Left cardiac atrium (tissue), 4 donors: ENCODE measurements at regions not wholly inside any gene's neighbourhood (a gene's known extent, or its start where the extent isn't known, plus 50 kb on each side); places are given as distances from the start of the nearest gene placed in this dataset.

ENCODE experiments used
- ATAC-seq, 2 donors: fragments of 200-7000 bp; cut with Tn5 transposase; one replicate each; pipeline ENCODE4 v1.9.1; 2020; ENCODE audit warnings: mild to moderate bottlenecking in 2 of 2, moderate library complexity in 2 of 2
- DNase-seq: peaks from one replicate; pipeline ENCODE4 v3.0.0-alpha.2; 2020
- intact Hi-C, 2 donors: fragments of 100-400 bp; cut with DNase I; formaldehyde crosslinking; loops; one replicate each; pipeline versions ENCODE4 v1.14.1 to v1.15.1; 2022 to 2023
- donor health status: DM: no; HTN: yes; CAD: no.
- donor health status: DM: no; HTN: yes; CAD: no; lungs with severe emphysema.
- donor health status: DM: yes; HTN: yes; CAD: no.
- donor health status: Dilated cardiomyopathy.

DNA sequence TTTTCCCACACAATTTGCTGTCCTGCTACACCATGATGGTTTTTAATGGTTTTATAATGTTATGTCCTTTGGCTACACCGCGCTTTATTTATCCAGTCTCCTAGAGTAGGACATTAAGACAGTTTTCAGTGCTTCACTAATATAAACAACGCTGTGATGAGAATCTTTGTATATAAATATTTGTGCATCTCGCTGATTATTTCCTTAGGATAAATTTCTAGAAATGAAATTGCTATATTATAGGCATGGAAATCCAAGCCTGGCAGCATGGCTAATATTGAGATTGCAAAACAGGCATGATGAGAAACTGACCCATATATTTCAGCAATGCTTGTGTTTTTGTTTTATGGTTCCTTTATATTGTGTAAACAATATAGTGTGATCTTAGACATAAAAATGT lies 81.4 kb upstream of the ATXN1 start:
- intact Hi-C loops, result no loop called here
- ATAC-seq, result no peak
- no peak for DNase-seq

- ATAC-seq, result no peak
- DNase-seq, result no peak
- intact Hi-C loops, result no loop called here
These were observed 80.0 kb upstream of the ATXN1 start for GRCh38 chr6:16841241-16841640.

DNA sequence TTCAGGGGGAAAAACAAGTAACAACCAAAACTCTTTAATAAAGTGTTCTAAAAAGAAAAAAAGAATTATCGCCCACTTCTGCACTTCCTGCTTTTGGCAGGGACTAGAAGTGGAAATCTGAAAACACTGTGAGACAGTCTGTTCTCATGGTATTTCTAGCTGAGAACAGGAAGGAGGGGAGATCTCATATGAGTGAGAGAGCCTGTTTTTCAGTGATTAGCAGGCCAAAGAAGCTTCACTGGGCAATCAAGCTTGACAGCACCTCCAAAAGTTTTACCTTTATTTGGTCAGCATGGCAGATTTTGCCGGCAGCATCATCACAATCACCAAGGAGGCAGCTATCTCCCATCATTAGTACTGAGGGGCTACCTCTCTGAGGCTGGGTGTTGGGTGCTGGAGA lies 79.5 kb upstream of the ATXN1 start:
- intact Hi-C loops, result no loop called here
- DNase-seq (no peak), ATAC-seq (no peak)

GRCh38 chr6:16840291-16840690 lies 79.0 kb upstream of the ATXN1 start:
- no peak for ATAC-seq
- intact Hi-C loops, result no loop called here

GRCh38 chr6:16839631-16840179 lies 78.4 kb upstream of the ATXN1 start:
- DNase-seq (no peak), ATAC-seq (no peak)
- intact Hi-C loops, result no loop called here

More at GRCh38 chr6:16840291-16840690, 79.0 kb upstream of the ATXN1 start:
- DNase-seq, result no peak

- DNase-seq, result no peak
- ATAC-seq, result no peak
- intact Hi-C loops, result no loop called here
These were observed 76.1 kb upstream of the ATXN1 start for GRCh38 chr6:16837217-16837972.

DNA sequence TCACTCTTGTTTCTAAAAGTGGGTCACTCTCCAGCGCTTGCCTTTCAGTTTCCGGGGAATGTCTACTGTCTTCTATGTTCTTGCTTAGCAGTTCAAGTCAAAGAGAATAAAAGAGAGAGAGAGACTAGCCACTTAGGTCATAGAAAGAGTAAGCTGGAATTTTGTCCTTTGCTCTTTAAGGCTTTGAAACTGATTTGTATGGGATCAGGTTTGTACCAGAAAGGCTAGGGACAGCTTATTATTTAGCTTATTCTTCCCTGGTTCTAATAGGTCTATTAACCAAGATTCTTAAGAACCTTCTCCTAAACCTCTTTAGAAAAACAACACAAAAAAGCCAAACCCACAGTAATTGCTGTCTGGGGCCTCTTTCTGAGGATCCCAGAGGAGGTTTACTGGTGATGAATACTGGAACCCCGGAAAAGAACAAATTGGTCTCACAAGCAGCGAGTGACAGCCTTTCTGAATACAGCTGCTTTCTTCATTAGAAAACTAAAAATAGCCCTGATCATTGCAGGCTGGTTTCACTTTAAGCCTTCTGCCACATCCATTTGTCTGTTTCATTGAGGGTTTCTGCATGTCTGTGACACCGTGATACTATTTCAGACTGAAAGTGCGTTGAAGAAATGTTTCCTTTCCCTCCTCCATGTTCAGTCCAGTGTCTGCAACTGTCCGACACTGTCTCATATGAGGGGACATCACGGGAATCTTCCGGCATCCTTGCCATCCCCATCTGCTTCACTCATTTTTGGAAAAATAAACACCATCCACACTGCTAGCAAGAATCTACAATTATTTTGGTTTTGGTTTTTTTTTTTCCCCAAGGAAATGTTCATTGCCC lies 75.1 kb upstream of the ATXN1 start:
- intact Hi-C loops, result no loop called here
- no peak for DNase-seq
- peak; percentile 46 to 49 for ATAC-seq

- intact Hi-C loops, result no loop called here
- ATAC-seq (no peak), DNase-seq (no peak)
These were observed 73.0 kb upstream of the ATXN1 start for GRCh38 chr6:16834242-16834641.

- intact Hi-C loops, result no loop called here
- ATAC-seq (no peak), DNase-seq (no peak)
These were observed 71.5 kb upstream of the ATXN1 start for GRCh38 chr6:16832721-16833120.

DNA sequence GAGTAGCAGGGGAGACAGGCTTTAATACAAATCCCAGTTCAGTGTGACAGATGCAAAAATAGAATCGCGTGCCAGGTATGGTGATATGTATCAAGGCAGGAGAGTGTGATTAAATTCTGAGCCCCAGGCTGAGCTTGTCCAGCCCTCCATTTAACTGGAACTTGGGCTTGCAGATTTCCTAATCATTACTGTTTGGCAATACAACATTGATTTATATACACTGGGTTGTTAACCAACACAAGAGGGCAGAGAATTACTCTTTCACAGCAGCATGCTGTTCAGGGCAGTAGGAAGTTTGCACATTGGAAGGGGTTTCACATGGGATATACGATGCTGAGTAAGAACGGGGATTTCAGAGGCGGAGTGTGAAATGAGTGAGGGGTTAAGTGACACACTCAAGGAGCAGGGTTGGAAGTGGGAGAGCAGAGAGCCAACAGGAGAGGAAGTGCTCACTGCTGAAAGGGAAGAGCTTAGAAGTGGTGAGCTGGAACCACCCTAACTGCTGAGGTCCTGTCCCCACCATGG lies 70.8 kb upstream of the ATXN1 start:
- DNase-seq (no peak), ATAC-seq (peak in 1 of 2 donors; percentile 47)
- intact Hi-C loops, result no loop called here

GRCh38 chr6:16831136-16831535 lies 69.9 kb upstream of the ATXN1 start:
- no peak for DNase-seq
- no peak for ATAC-seq
- intact Hi-C loops, result no loop called here

DNA sequence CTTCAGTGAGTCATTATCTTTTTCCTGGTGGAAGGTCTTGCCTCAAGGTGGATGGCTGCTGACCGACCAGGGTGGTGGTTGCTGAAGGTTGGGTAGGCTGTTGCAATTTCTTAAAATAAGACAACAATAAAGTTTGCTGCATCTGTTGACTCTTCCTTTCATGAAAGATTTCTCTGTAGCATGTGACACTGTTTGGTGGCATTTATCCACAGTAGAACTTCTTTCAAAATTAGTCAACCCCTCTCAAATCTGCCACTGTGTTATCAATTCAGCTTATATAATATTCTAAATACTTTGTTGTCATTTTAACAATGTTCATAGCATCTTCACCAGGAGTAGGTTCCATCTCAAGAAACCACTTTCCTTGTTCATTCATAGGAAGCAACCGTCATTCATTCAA lies 66.8 kb upstream of the ATXN1 start:
- no peak for DNase-seq
- intact Hi-C loops, result no loop called here
- ATAC-seq, result no peak

GRCh38 chr6:16827627-16828026 lies 66.4 kb upstream of the ATXN1 start:
- ATAC-seq (no peak), DNase-seq (no peak)
- intact Hi-C loops, result no loop called here

DNA sequence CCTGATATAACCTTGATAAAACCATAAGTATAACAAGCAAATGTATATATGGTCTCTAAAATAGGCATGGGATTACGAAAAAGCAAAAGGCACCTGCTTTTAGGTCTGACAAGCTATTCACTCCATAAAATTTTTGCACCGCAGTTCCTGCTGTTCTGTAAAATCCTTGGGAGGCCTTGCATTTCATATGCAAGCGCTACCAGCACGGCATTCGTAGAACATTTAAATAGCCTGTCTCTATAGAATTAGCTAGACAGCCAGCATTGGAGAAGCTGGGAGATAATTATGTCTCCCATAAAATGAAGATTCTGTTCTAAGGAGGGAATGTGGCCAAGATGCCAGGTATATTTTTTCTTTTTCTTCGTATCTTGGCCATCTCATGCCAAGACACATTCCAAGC lies 64.5 kb upstream of the ATXN1 start:
- intact Hi-C loops, result no loop called here
- no peak for DNase-seq
- no peak for ATAC-seq

- ATAC-seq (no peak), DNase-seq (no peak)
- intact Hi-C loops, result no loop called here
These were observed 63.8 kb upstream of the ATXN1 start for GRCh38 chr6:16824845-16825685.

GRCh38 chr6:16823718-16824352 lies 62.6 kb upstream of the ATXN1 start:
- intact Hi-C loops, result no loop called here
- DNase-seq, result no peak
- no peak for ATAC-seq

- ATAC-seq (no peak), DNase-seq (no peak)
- intact Hi-C loops, result no loop called here
These were observed 61.9 kb upstream of the ATXN1 start for GRCh38 chr6:16822975-16823717.

GRCh38 chr6:16822529-16822928 lies 61.3 kb upstream of the ATXN1 start:
- intact Hi-C loops, result no loop called here
- no peak for ATAC-seq
- no peak for DNase-seq
